22Rv1 (cell line): ENCODE measurements at regions not wholly inside any gene's neighbourhood (a gene's known extent, or its start where the extent isn't known, plus 50 kb on each side); places are given as distances from the start of the nearest gene placed in this dataset.

Experiments
- ZFX ChIP-seq: fragments of 450-650 bp; IDR thresholded peaks from 2 replicates; pipeline ENCODE4 v1.6.1; 2017; ENCODE audit warnings: antibody characterized with exemption, borderline replicate concordance
- TF ChIP-seq, protein P1 (sequence below): fragments of 450-650 bp; IDR thresholded peaks from 2 replicates; pipeline ENCODE4 v1.5.1; 2017; ENCODE audit warnings: mild to moderate bottlenecking

GRCh38 chr19:27635401-27635800 lies 1577.5 kb downstream of the UQCRFS1 start:
- TF ChIP-seq, protein P1, sequence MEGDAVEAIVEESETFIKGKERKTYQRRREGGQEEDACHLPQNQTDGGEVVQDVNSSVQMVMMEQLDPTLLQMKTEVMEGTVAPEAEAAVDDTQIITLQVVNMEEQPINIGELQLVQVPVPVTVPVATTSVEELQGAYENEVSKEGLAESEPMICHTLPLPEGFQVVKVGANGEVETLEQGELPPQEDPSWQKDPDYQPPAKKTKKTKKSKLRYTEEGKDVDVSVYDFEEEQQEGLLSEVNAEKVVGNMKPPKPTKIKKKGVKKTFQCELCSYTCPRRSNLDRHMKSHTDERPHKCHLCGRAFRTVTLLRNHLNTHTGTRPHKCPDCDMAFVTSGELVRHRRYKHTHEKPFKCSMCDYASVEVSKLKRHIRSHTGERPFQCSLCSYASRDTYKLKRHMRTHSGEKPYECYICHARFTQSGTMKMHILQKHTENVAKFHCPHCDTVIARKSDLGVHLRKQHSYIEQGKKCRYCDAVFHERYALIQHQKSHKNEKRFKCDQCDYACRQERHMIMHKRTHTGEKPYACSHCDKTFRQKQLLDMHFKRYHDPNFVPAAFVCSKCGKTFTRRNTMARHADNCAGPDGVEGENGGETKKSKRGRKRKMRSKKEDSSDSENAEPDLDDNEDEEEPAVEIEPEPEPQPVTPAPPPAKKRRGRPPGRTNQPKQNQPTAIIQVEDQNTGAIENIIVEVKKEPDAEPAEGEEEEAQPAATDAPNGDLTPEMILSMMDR, result no peak
- no peak for TF ChIP-seq ZFX
